ENCODE measurements at regions not wholly inside any gene's neighbourhood (a gene's known extent, or its start where the extent isn't known, plus 50 kb on each side); places are given as distances from the start of the nearest gene placed in this dataset.
"Not testable (repeated sequence)": the region's sequence is repeated elsewhere in the genome, so short reads cannot be mapped to it uniquely, and the experiment has no call there.

DNA sequence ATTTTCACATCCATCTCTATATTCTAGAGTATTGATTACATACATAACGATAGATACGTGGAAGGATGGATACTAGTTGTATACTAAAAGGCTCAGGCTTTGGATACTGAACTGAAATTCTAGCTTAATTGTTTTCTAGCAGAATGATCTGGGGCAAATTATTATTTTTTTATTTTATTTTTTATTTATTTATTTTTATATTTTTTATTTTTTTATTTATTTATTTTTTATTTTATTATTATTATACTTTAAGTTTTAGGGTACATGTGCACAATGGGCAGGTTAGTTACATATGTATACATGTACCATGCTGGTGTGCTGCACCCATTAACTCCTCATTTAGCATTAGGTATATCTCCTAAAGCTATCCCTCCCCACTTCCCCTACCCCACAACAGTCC lies 432.6 kb upstream of the GRM7 start:
- DNase-seq (ENCODE audit: low read depth, low spot score); H3K27ac ChIP-seq: not testable (repeated sequence)

DNA sequence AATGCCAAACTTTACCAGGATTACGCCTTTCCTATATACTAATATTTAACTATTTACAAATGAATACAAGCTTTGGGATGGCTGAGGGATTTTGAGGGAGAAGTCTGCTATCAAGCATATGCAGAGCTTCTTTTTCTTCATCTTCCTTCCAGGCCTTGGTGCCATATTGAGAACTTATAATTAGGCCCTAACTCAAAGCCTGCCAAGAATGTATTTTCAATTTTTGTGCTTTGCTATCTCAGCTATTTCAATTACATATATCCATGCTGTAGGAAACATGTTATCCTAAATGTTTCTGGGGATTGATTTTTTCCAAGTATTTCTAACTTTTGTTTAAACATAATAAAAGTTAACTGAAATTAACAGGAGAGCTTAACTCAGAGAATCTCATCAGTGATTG lies 425.0 kb upstream of the GRM7 start:
- DNase-seq (ENCODE audit: low read depth, low spot score): no peak

DNA sequence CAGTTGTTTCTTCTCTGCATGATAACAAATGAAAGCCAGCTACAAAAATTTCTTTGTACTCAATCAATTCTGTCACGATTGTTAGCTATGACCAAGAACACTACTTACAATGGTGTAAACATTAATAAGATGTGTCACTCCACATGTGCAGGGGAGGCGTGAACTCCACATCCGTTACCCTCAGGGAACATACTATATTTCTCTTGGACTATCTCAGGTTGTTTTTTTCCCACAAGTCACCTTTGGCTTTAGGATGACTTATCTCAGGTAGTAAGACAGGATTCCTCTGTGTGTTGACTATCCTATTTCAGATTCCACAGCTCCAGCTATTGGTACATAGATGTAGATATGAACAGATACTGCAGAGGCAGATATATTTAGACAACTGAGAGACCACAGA lies 423.3 kb upstream of the GRM7 start:
- no peak overlapping the region for H3K27ac ChIP-seq
- DNase-seq (ENCODE audit: low read depth, low spot score): no peak

More for the DNA sequence above, 425.0 kb upstream of the GRM7 start:
- no peak overlapping the region for H3K27ac ChIP-seq

DNA sequence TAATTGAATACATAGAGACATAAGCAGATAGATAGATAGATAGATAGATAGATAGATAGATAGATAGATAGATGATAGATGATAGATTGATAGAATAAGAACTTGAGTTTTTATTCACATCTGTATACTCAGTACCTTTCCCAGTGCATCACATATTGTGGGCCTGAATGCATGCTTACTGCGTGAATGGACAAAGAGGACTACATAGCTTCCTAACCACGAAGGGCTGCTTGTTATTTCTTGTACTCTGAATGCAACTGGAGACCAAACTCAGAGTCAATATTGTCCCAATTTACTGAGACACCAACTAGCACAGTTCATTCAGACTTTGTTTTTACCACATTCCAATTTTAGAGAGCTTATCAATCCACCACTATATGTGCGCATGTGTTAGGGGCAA lies 422.9 kb upstream of the GRM7 start:
- no peak for DNase-seq (ENCODE audit: low read depth, low spot score)

DNA sequence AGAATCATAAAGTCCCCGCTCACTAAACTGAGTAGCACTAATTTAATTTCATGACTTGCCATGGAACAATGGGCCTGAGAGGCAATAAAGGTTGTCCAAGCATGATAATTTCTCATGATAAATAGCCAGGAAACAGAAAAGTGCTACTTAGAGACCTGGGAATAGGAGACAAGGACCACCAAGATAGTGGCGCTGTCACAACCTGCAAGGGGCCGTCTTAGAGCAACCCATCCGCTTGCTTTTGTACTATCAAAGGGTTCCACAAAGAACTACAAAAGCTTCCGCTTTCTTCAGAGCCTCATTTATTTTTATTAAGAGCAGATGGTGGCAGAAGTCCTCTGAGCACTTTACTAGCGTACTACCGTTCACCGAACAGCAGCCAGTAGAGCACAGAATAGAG lies 421.7 kb upstream of the GRM7 start:
- no peak overlapping the region for H3K27ac ChIP-seq
- DNase-seq (ENCODE audit: low read depth, low spot score): no peak

More for the DNA sequence above, 422.9 kb upstream of the GRM7 start:
- no peak overlapping the region for H3K27ac ChIP-seq

DNA sequence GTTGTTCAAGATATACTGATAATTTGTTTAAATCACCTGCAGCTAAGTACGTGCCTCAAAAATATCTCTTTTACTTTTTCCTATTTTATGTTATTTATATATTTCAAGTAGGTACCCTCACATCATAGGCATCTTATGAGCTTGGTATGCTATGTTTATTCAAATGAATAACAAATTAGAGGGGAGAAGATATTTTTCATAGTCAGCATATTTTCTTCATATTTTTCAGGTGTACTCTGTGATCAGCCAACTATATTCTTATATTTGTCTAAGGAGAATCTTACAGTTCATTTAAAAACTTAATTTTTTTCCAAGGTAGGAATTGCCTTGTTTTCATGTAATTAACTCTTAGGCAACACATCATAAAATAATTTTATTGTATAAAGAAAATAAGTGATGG lies 421.1 kb upstream of the GRM7 start:
- H3K27ac ChIP-seq: no peak overlapping the region
- DNase-seq (ENCODE audit: low read depth, low spot score): no peak

DNA sequence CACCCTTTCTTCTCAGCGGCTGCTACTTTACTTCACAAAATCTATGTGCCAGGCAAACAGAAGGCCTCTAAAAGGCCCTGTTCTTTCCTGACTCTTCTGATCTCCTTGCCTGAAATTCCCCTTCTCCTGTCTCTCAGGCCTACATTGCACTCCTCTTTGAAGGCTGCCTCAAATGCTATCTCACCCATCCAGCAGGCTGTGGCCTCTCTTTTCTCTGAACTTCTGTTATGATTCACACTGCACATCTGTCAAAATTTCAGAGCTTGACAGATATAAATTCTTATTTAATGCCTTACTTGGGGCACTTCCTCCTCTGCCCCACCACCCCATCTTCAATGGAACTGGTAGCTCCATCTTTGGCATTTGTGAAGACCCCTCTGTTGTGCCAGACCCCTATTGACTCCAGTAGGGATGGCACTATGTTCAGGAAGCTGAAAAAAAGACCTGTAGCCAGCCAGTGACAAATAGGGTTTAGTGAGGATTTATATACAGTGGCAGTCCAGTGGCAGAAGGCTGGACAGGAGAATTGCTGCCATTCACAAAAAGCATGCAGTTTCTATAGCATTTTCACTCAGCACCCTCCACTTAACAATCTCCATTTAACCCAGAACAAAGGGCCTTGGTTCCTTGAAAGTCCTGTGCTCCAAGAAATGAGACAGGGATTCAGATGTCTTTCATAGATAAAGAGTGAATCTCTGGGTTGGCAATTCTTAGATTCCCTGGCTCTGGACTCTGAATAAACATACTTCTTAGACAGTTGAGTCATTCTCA lies 415.8 kb upstream of the GRM7 start:
- no peak overlapping the region for H3K27ac ChIP-seq
- DNase-seq (ENCODE audit: low read depth, low spot score): no peak

DNA sequence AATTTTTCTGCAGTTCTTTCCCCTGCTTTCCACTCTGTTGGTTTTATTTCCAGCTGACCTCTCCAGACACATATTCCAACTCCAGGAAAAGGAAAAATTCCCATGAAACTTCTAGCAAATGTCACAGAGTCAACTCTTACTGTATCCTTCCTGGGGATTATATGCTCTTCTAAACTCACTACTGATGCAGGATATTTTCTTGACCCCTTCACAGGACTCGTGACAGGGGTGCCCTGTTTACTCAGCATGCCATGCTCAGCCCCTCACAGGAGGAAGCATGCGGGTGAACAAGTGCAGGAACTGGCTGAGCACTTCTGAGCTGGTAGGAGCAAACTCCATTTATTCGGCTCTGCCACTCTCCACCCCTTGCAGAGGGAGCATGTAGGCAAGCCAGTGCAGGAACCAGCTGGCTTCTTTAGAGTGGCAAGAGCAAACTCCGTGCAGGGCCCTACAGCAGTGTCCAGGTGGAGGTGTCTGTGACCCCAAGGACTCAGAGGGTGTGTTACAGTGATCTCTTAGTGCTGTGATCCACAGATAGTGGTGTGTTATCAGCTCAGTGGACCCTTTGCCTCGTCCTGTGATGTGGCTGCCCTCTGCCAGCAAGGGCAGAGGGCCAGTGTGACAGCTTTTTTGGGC lies 413.6 kb upstream of the GRM7 start:
- DNase-seq (ENCODE audit: low read depth, low spot score): no peak
- H3K27ac ChIP-seq: no peak overlapping the region

DNA sequence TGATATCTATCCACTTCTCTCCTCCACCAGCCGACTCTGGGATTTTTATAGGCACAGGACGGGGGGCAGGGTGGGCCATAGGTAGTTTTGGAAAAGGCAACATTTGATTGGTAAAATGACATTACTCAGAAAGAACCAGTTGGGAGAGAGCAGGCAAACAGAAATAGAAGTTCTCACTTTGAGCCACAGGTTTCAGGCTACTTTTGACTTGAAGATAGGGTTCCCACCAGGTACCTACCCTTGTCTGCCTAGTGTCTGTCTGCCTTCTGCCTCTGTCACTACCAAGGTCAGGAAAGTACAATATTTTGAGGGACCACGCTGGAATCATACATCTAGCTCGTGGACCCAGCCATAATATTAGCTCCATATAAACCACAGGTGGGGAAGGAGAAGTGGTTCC lies 412.9 kb upstream of the GRM7 start:
- DNase-seq (ENCODE audit: low read depth, low spot score): no peak
- H3K27ac ChIP-seq: no peak overlapping the region

DNA sequence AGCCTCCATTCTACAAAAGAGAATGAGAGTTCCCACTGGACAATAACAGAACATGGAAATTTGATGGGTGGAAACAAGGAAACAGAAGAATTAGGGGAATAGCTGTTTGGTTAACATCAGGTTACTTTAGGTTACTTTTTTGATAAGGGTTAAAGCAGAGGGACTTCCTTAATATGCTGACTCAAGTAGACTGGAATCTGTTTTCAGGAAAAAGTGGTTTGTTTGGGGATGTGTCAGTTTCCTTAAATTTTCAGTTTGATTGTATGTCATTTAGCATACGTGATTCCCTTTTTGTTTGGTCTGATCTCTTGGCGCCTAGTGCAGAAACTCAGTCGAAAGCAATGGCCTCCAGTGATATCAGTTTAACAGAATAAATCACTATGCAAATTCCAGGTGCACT lies 411.8 kb upstream of the GRM7 start:
- H3K27ac ChIP-seq: no peak overlapping the region
- no peak for DNase-seq (ENCODE audit: low read depth, low spot score)

DNA sequence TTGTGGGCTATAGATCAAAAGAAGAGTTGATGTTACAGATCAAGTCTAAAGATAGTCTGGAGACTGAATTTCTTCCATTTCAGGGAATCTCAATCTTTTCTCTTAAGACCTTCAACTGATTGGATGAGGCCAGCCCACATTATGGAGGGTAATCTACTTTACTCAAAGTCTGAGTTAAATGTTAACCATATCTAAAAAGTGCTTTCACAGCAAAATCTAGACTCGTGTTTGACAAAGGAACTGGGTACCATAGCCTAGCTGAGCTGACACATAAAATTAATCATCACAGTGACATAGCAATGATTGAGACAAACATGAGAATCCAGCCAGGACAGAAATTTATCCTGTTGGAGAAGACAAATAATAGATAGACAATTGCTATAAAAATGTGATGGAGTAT lies 407.9 kb upstream of the GRM7 start:
- H3K27ac ChIP-seq: no peak overlapping the region
- DNase-seq (ENCODE audit: low read depth, low spot score): no peak

DNA sequence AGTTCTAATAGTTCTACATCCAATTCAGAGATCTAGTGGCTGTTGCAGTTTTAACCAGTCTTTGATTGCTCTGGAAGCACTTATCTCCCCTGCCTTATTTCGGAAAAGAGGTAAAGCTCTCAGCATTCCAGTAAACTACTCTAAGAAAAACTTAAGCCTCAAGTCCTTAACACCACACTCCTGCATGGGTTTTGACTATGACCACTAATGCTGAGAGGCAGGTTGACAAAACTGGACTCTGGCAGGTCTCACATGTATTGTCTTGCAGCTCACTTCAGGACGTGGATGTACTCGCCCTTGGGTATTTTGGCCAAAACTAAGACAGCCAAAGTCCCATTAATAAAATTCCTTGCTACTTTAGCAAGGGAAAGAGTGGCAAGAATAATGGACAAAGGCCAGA lies 405.9 kb upstream of the GRM7 start:
- no peak overlapping the region for H3K27ac ChIP-seq
- DNase-seq (ENCODE audit: low read depth, low spot score): no peak

DNA sequence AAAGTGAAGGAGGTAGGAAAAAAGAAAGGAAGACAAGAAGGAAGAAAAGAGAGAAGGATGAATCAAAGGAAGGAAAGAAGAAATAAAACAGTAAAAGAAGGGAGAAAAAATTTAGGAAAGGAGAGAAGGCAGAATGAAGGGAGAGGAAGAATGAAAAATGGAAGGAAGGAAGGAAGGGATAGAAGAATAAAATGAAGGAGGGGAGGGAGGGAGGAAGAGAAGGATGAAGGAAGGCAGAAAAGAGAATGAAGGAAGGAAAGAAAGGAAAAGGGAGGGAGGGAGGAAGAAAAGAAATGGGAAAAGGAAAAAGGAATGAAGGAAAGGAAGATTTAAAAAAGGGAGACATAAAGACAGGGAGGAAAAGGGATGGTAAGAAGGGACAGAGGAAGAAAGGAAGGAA lies 393.7 kb upstream of the GRM7 start:
- H3K27ac ChIP-seq: no peak overlapping the region
- no peak for DNase-seq (ENCODE audit: low read depth, low spot score)

DNA sequence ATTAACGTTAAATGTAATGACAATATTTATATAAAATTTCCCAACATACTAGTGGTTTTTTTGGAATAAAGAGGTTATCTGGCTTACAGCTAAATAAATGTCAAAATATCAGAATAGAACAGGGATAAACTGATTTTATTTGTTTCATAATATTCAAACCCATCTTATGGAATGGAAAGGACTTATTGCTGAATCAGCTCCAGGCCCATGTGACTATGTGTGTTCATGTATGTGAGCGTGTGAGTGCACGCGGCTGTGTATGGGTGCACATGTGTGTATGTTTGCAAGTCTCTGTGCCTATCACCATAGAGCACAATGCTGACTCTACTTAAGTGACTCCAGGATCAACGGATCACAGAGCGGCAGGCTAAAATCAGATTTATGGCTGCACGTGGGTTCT lies 392.3 kb upstream of the GRM7 start:
- no peak for DNase-seq (ENCODE audit: low read depth, low spot score)
- no peak overlapping the region for H3K27ac ChIP-seq

DNA sequence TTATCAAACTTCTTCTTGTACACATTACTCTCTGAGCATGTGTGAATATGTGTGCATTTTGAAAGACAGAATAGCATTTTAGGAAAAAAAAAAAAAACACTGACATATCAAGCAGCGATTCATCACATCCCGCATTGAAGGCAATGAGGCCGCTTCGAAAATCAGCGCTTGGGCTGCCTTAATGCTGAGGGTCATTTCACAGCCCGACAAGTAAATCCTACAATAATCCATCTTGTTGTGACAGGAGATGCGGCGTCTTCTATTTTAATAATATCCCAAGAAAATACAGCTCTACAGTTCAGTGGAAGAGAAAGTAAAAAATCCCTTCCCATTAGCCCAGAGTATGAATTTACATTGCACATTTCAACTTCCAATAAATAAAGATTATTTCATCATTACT lies 389.2 kb upstream of the GRM7 start:
- DNase-seq (ENCODE audit: low read depth, low spot score): no peak
- H3K27ac ChIP-seq: no peak overlapping the region

DNA sequence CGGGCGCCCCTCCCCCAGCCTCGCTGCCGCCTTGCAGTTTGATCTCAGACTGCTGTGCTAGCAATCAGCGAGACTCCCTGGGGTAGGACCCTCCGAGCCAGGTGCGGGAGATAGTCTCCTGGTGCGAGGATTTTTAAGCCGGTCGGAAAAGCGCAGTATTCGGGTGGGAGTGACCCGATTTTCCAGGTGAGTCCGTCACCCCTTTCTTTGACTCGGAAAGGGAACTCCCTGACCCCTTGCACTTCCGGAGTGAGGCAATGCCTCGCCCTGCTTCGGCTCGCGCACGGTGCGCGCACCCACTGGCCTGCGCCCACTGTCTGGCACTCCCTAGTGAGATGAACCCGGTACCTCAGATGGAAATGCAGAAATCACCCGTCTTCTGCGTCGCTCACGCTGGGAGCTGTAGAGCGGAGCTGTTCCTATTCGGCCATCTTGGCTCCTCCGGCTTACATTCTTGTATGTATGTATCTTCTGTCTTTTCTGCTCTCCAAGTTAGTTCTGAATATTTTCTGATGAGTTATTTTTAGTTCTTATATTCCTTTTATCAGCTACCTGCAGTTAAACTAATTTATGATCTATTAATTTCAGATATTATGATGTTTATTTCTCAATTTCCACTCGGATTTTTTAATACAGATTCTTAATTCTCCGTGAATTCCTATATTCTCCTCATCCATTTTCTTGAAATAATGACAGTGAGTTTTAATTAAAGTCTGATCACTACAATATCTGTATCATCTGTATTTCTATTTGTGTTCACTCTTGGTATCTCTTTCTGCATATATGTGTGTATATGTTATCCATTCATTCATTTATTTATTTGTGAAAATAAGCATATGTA lies 370.2 kb upstream of the GRM7 start:
- DNase-seq (ENCODE audit: low read depth, low spot score); H3K27ac ChIP-seq: not testable (repeated sequence)

DNA sequence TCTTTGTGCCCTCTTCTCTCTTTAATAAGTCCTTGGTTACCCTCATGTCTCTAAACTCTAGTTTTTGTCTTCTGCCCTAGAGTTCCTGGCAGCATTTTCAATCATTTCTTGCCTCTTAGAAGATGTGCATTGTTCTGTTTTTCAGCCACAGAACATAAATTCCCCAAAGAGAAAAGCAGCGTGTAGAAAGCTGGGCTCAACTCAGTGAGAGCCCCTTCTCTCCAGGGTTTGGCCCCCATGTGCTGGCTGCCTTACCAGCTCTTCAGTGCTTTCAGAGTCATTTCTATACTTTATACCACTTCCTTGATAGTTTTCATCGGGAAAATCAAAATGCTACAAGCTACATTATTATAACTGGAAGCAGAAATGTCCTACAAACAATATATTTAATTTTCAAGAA lies 369.1 kb upstream of the GRM7 start:
- no peak for DNase-seq (ENCODE audit: low read depth, low spot score)
- H3K27ac ChIP-seq: no peak overlapping the region

DNA sequence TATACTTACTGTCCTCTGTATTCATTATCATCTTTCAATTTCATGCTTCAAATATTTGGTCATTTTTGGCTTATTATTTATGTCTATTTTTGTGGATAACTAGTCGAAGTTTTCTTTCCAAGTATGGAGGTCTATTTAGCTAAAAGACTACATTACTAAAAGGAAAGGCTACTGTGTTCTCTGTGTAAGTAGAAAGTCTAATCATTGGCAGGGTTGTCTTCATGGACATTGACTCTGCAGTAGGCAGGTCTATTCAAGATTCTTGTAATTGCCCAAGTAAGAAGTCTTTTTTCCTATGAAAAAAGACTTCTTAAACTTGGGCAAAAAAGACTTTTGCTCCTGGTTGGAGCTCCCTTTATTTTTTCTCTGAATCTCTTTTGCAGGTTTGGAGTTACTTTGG lies 368.6 kb upstream of the GRM7 start:
- H3K27ac ChIP-seq: no peak overlapping the region
- DNase-seq (ENCODE audit: low read depth, low spot score): no peak

DNA sequence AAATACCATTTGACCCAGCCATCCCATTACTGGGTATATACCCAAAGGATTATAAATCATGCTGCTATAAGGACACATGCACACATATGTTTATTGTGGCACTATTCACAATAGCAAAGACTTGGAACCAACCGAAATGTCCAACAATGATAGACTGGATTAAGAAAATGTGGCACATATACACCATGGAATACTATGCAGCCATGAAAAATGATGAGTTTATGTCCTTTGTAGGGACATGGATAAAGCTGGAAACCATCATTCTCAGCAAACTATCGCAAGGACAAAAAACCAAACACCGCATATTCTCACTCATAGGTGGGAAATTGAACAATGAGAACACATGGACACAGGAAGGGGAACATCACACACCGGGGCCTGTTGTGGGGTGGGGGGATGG lies 362.0 kb upstream of the GRM7 start:
- not testable (repeated sequence) for DNase-seq (ENCODE audit: low read depth, low spot score); H3K27ac ChIP-seq

DNA sequence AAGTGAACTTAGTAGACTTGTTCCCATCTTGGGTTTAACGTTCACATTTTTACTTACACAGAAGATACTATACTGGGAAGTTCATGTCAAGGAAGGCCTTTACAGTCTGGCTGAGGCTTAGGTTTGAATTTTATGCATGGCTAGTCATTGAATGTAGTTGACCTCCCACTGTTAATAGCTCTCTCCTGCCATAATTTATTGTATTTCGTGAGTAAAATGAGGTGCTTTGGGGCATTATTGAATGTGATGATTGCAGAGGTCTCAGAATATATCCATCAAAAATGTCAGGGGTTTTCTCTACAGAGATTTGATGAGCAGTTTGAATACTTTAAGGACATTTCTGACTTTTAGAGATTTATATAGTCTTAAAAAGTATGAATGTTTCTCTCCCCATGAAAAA lies 356.6 kb upstream of the GRM7 start:
- H3K27ac ChIP-seq: no peak overlapping the region
- no peak for DNase-seq (ENCODE audit: low read depth, low spot score)

DNA sequence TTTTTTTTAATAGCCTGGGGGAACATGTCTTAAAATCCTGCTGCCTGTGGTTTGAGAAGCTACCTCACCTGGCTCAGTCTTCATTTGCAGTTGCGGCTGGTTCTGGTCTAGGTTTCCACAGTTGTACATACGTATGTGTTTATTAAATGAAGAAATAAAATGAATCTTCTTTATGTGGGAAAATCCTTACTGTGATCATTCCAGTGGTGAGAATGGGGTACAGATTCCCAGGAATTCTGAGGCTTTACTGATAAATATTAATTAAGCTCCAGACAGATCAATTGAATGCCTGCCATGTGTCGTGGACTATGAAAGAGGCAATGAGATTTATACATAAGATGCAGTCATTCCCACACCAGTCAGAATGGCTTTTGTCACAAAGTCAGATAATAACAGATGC lies 356.1 kb upstream of the GRM7 start:
- DNase-seq (ENCODE audit: low read depth, low spot score): no peak
- H3K27ac ChIP-seq: no peak overlapping the region
